Lower leg skin (tissue), 4 donors: ENCODE measurements at regions not wholly inside any gene's neighbourhood (a gene's known extent, or its start where the extent isn't known, plus 50 kb on each side); places are given as distances from the start of the nearest gene placed in this dataset.

Source experiments
- DNase-seq, 2 donors: peaks; one replicate each; pipeline ENCODE4 v3.0.0-alpha.2; 2019; ENCODE audit warnings: low spot score in 2 of 2
- H3K4me3 ChIP-seq: fragments of 200-600 bp; sonication (generic); 2 replicates; pipeline ENCODE4 v1.5.1; 2017; ENCODE audit warnings: mild to moderate bottlenecking, low read depth; ENCODE audit not compliant: poor library complexity, severe bottlenecking
- POLR2A ChIP-seq, 2 donors: fragments of 450-650 bp; IDR thresholded peaks; one replicate each; pipeline ENCODE4 v1.6.1; 2016 to 2017; ENCODE audit warnings: antibody characterized with exemption in 2 of 2, mild to moderate bottlenecking in 1 of 2, moderate library complexity in 1 of 2
- WGBS, 2 donors: methylation state at CpG; one replicate each; pipeline ENCODE4 v1.1.5; 2018; 5-methylcytosine and 5-hydroxymethylcytosine counted together
- intact Hi-C: fragments of 100-400 bp; cut with DNase I; formaldehyde crosslinking; loops from one replicate; pipeline ENCODE4 v1.15.0; 2023; ENCODE audit warnings: low total_unique reads
- TF ChIP-seq, protein P1 (sequence below), 3 donors: fragments of 450-650 bp; IDR thresholded peaks; one replicate each; pipeline ENCODE4 v1.5.1; 2016; ENCODE audit warnings: antibody characterized with exemption in 3 of 3, mild to moderate bottlenecking in 3 of 3, moderate library complexity in 2 of 3

DNA sequence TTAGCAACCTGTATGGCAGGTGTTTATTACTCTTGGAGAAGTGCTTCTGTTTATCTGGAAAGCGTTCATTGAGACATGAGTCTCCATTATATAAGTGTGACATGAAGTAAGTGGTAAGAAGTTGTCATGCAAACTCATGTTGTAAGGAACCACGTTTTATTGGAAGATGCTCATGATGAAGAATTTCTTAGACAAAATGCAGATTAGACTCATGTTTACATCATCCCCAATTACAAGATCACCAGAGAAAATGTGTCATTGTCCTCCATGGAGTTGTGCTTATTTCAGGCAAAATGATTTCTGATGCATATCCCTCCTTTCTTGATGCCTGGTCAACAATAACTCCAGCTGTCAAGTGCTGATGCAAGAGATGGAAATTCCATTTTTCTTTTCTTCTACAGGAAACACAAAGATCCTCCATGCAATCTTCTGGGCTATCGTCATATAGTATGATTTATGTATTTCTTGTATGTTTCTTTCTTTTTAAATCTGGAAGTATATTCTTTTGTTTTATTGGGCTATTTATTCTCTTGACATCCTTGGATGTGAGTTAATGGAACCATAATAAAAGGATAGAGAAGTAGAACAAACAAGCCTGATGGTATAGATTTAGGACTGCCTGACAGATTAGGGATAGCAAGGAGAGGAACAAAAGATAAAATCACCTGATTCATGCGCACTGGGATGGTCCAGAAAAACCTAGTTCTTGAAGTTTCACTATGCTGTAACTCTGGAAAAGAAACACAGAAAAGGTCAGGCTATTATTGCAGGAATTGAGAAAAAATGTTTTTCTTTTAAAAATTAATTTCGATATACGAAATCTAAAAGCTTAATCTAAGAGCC is 50.7 kb upstream of the DIAPH3 start:
- intact Hi-C loops, result no loop called here
- 77 to 81% methylated on average over 6 of the region's 6 CpGs for WGBS, 2 donors
- no peak for DNase-seq
- no peak overlapping the region for H3K4me3 ChIP-seq
- TF ChIP-seq POLR2A (IDR thresholded peaks at IDR 0.05), result no peak
- TF ChIP-seq, protein P1, sequence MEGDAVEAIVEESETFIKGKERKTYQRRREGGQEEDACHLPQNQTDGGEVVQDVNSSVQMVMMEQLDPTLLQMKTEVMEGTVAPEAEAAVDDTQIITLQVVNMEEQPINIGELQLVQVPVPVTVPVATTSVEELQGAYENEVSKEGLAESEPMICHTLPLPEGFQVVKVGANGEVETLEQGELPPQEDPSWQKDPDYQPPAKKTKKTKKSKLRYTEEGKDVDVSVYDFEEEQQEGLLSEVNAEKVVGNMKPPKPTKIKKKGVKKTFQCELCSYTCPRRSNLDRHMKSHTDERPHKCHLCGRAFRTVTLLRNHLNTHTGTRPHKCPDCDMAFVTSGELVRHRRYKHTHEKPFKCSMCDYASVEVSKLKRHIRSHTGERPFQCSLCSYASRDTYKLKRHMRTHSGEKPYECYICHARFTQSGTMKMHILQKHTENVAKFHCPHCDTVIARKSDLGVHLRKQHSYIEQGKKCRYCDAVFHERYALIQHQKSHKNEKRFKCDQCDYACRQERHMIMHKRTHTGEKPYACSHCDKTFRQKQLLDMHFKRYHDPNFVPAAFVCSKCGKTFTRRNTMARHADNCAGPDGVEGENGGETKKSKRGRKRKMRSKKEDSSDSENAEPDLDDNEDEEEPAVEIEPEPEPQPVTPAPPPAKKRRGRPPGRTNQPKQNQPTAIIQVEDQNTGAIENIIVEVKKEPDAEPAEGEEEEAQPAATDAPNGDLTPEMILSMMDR (IDR thresholded peaks at IDR 0.05), result no peak

DNA sequence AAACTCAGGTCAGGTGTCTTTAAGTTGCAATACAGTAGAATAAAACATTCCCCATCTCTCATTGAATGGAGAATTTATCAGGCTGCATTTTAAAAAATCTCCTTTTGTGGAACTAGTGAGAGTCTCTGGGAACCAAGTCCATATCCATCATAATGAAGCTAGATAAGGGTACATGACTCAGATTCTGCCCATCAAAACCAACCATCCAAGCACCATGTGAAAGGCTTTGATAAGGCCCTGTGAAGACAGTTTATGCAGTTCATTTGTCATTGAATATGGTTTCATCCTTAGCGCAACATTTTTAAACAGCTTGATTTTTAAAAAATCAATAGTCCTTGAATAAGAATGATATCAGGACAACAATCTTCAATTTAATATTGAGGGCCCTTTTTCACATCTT is 56.3 kb upstream of the DIAPH3 start:
- intact Hi-C loops, result no loop called here
- no peak for TF ChIP-seq POLR2A (IDR thresholded peaks at IDR 0.05)
- TF ChIP-seq, protein P1 (IDR thresholded peaks at IDR 0.05), result no peak
- WGBS, 2 donors, result 97% methylated on average over 1 of the region's 1 CpG
- H3K4me3 ChIP-seq, result no peak overlapping the region
- DNase-seq, result no peak

DNA sequence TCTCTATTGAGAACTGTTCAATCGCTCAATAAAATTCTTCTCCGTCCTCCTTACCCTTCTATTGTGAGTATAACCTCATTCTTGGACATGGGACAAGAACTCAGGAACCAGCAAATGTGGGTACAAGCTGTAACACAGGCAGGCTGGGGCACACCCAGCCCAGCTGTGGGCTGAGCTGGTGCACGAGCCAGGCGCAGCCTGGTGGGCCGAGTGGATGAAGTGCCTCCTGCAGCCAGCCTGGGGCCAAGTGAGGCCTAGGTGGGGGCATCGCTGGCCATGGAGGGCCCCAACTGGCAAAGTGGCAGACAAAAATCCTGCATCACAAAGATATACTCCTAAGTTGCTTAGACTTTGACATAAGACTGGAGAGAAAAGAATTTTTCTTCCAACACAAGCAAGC is 57.9 kb upstream of the DIAPH3 start:
- no peak for TF ChIP-seq POLR2A (IDR thresholded peaks at IDR 0.05)
- TF ChIP-seq, protein P1 (IDR thresholded peaks at IDR 0.05), result no peak
- intact Hi-C loops, result no loop called here
- DNase-seq, result no peak
- no peak overlapping the region for H3K4me3 ChIP-seq
- WGBS, 2 donors, result 47 to 59% methylated on average over 6 of the region's 6 CpGs

DNA sequence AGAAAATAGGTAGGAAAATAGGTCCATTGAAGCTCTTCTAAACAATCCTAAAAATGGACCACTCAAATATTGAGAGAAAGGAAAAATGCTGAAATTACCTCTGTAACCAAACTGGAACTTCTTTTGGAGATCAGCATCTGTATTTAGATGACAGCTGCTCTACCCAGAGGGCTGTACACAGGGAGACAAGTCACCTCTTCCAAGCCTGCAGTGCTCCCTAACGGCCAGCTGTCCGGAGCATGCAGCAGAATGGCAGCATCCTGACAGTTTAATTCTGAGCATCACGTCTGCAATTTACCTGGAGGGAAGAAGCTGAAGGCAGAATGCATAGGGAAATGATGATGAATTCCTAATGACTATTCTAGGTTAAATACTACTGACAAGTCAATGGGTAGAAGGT is 62.8 kb upstream of the DIAPH3 start:
- WGBS, 2 donors, result 28 to 38% methylated on average over 3 of the region's 3 CpGs
- H3K4me3 ChIP-seq, result no peak overlapping the region
- intact Hi-C loops, result no loop called here
- no peak for DNase-seq
- TF ChIP-seq, protein P1 (IDR thresholded peaks at IDR 0.05), result no peak
- no peak for TF ChIP-seq POLR2A (IDR thresholded peaks at IDR 0.05)

DNA sequence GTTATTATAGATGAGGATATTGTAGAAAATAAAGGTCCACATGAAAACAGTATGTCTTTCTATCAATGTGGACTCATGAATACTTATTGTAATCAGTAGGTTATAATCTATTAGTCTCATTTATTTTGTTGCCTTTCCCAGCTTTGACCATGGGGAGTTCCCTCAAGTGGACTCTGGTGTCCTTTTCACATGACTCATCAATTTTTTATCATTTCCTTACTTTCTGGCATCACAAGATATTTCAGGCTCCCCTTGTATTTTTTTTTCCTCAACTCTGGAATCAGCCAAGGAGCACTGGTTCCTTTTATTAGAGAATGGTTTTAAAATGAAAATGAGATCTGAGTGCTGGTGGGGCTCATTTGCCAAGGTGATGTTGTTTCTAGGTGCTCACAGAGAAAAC is 63.4 kb upstream of the DIAPH3 start:
- no peak for DNase-seq
- intact Hi-C loops, result no loop called here
- H3K4me3 ChIP-seq, result no peak overlapping the region

More for the DNA sequence above, 63.4 kb upstream of the DIAPH3 start:
- TF ChIP-seq, protein P1 (IDR thresholded peaks at IDR 0.05), result no peak
- TF ChIP-seq POLR2A (IDR thresholded peaks at IDR 0.05), result no peak
